ENCODE measurements at regions not wholly inside any gene's neighbourhood (a gene's known extent, or its start where the extent isn't known, plus 50 kb on each side); places are given as distances from the start of the nearest gene placed in this dataset.
"Not testable (repeated sequence)": the region's sequence is repeated elsewhere in the genome, so short reads cannot be mapped to it uniquely, and the experiment has no call there.

- Histone ChIP-seq H3K27ac (ENCODE audit: low read depth, low read length) (no peak overlapping the region), H3K36me3 (ENCODE audit: insufficient read depth, low read length) (no peaks in the 10 kb centered on the region), H3K4me1 (ENCODE audit: insufficient read depth, low read length) (no peaks in the 10 kb centered on the region), H3K4me3 (ENCODE audit: low read length) (no peak overlapping the region), H3K9ac (ENCODE audit: low read depth, low read length) (no peak overlapping the region), H3K27me3 (ENCODE audit: insufficient read depth, low read length) (no peaks in the 10 kb centered on the region), H3K9me3 (ENCODE audit: insufficient read depth, low read depth, low read length) (no peaks in the 10 kb centered on the region)
Observed at GRCh38 chr10:7039859-7040258, 371.0 kb downstream of the SFMBT2 start.

- WGBS: 88% methylated on average over 1 of the region's 1 CpG
- H3K9me3 ChIP-seq (ENCODE audit: insufficient read depth, low read depth, low read length): no peaks in the 10 kb centered on the region
- no peak overlapping the region for H3K27ac ChIP-seq (ENCODE audit: low read depth, low read length)
- no peaks in the 10 kb centered on the region for H3K27me3 ChIP-seq (ENCODE audit: insufficient read depth, low read length)
- no peaks in the 10 kb centered on the region for H3K4me1 ChIP-seq (ENCODE audit: insufficient read depth, low read length)
- no peak overlapping the region for H3K9ac ChIP-seq (ENCODE audit: low read depth, low read length)
- H3K36me3 ChIP-seq (ENCODE audit: insufficient read depth, low read length): no peaks in the 10 kb centered on the region
- H3K4me3 ChIP-seq (ENCODE audit: low read length): no peak overlapping the region
Observed at GRCh38 chr10:7038416-7038815, 372.4 kb downstream of the SFMBT2 start.

GRCh38 chr10:7037434-7037833 lies 373.4 kb downstream of the SFMBT2 start:
- H3K36me3 ChIP-seq (ENCODE audit: insufficient read depth, low read length); H3K27me3 ChIP-seq (ENCODE audit: insufficient read depth, low read length); H3K9me3 ChIP-seq (ENCODE audit: insufficient read depth, low read depth, low read length); H3K4me1 ChIP-seq (ENCODE audit: insufficient read depth, low read length); H3K27ac ChIP-seq (ENCODE audit: low read depth, low read length); H3K9ac ChIP-seq (ENCODE audit: low read depth, low read length); H3K4me3 ChIP-seq (ENCODE audit: low read length): not testable (repeated sequence)
- WGBS: no CpG with 5 or more reads among the region's 2 CpGs

GRCh38 chr10:7036951-7037350 lies 373.9 kb downstream of the SFMBT2 start:
- no peaks in the 10 kb centered on the region for H3K9me3 ChIP-seq (ENCODE audit: insufficient read depth, low read depth, low read length)
- H3K27ac ChIP-seq (ENCODE audit: low read depth, low read length): no peak overlapping the region
- H3K4me1 ChIP-seq (ENCODE audit: insufficient read depth, low read length): no peaks in the 10 kb centered on the region
- 85% methylated on average over 2 of the region's 2 CpGs for WGBS
- no peak overlapping the region for H3K9ac ChIP-seq (ENCODE audit: low read depth, low read length)
- H3K36me3 ChIP-seq (ENCODE audit: insufficient read depth, low read length): no peaks in the 10 kb centered on the region
- H3K27me3 ChIP-seq (ENCODE audit: insufficient read depth, low read length): no peaks in the 10 kb centered on the region
- H3K4me3 ChIP-seq (ENCODE audit: low read length): no peak overlapping the region

- WGBS: no CpG with 5 or more reads among the region's 10 CpGs
- no peak overlapping the region for H3K4me3 ChIP-seq (ENCODE audit: low read length)
- H3K36me3 ChIP-seq (ENCODE audit: insufficient read depth, low read length): no peaks in the 10 kb centered on the region
- no peaks in the 10 kb centered on the region for H3K4me1 ChIP-seq (ENCODE audit: insufficient read depth, low read length)
- no peaks in the 10 kb centered on the region for H3K9me3 ChIP-seq (ENCODE audit: insufficient read depth, low read depth, low read length)
- no peaks in the 10 kb centered on the region for H3K27me3 ChIP-seq (ENCODE audit: insufficient read depth, low read length)
- no peak overlapping the region for H3K9ac ChIP-seq (ENCODE audit: low read depth, low read length)
- H3K27ac ChIP-seq (ENCODE audit: low read depth, low read length): no peak overlapping the region
Observed at GRCh38 chr10:7035126-7035761, 375.6 kb downstream of the SFMBT2 start.

GRCh38 chr10:7033031-7033430 lies 377.8 kb downstream of the SFMBT2 start:
- no peak overlapping the region for H3K9ac ChIP-seq (ENCODE audit: low read depth, low read length)
- H3K36me3 ChIP-seq (ENCODE audit: insufficient read depth, low read length): no peaks in the 10 kb centered on the region
- 95% methylated on average over 1 of the region's 1 CpG for WGBS

GRCh38 chr10:7030134-7030855 lies 380.5 kb downstream of the SFMBT2 start:
- WGBS: 97% methylated on average over 5 of the region's 5 CpGs
- H3K9ac ChIP-seq (ENCODE audit: low read depth, low read length): no peak overlapping the region
- H3K4me3 ChIP-seq (ENCODE audit: low read length): no peak overlapping the region
- no peaks in the 10 kb centered on the region for H3K27me3 ChIP-seq (ENCODE audit: insufficient read depth, low read length)
- no peak overlapping the region for H3K27ac ChIP-seq (ENCODE audit: low read depth, low read length)
- no peaks in the 10 kb centered on the region for H3K36me3 ChIP-seq (ENCODE audit: insufficient read depth, low read length)
- H3K9me3 ChIP-seq (ENCODE audit: insufficient read depth, low read depth, low read length): no peaks in the 10 kb centered on the region
- no peaks in the 10 kb centered on the region for H3K4me1 ChIP-seq (ENCODE audit: insufficient read depth, low read length)

More at GRCh38 chr10:7033031-7033430, 377.8 kb downstream of the SFMBT2 start:
- H3K27ac ChIP-seq (ENCODE audit: low read depth, low read length): no peak overlapping the region
- H3K4me1 ChIP-seq (ENCODE audit: insufficient read depth, low read length): no peaks in the 10 kb centered on the region
- H3K27me3 ChIP-seq (ENCODE audit: insufficient read depth, low read length): no peaks in the 10 kb centered on the region
- H3K9me3 ChIP-seq (ENCODE audit: insufficient read depth, low read depth, low read length): no peaks in the 10 kb centered on the region
- no peak overlapping the region for H3K4me3 ChIP-seq (ENCODE audit: low read length)

GRCh38 chr10:7029672-7030071 lies 381.2 kb downstream of the SFMBT2 start:
- WGBS: no CpG with 5 or more reads among the region's 1 CpG
- Histone ChIP-seq H3K4me1 (ENCODE audit: insufficient read depth, low read length) (no peaks in the 10 kb centered on the region), H3K27me3 (ENCODE audit: insufficient read depth, low read length) (no peaks in the 10 kb centered on the region), H3K4me3 (ENCODE audit: low read length) (no peak overlapping the region), H3K9ac (ENCODE audit: low read depth, low read length) (no peak overlapping the region), H3K9me3 (ENCODE audit: insufficient read depth, low read depth, low read length) (no peaks in the 10 kb centered on the region), H3K36me3 (ENCODE audit: insufficient read depth, low read length) (no peaks in the 10 kb centered on the region), H3K27ac (ENCODE audit: low read depth, low read length) (no peak overlapping the region)

GRCh38 chr10:7028809-7029166 lies 382.0 kb downstream of the SFMBT2 start:
- WGBS: 93% methylated on average over 1 of the region's 1 CpG
- H3K27me3 ChIP-seq (ENCODE audit: insufficient read depth, low read length): no peaks in the 10 kb centered on the region
- no peak overlapping the region for H3K9ac ChIP-seq (ENCODE audit: low read depth, low read length)

GRCh38 chr10:7027913-7028808 lies 382.7 kb downstream of the SFMBT2 start:
- no peaks in the 10 kb centered on the region for H3K4me1 ChIP-seq (ENCODE audit: insufficient read depth, low read length)
- H3K9ac ChIP-seq (ENCODE audit: low read depth, low read length): no peak overlapping the region
- no peak overlapping the region for H3K4me3 ChIP-seq (ENCODE audit: low read length)
- no peaks in the 10 kb centered on the region for H3K27me3 ChIP-seq (ENCODE audit: insufficient read depth, low read length)
- WGBS: 97% methylated on average over 5 of the region's 7 CpGs
- no peaks in the 10 kb centered on the region for H3K36me3 ChIP-seq (ENCODE audit: insufficient read depth, low read length)
- no peaks in the 10 kb centered on the region for H3K9me3 ChIP-seq (ENCODE audit: insufficient read depth, low read depth, low read length)
- H3K27ac ChIP-seq (ENCODE audit: low read depth, low read length): no peak overlapping the region

More at GRCh38 chr10:7028809-7029166, 382.0 kb downstream of the SFMBT2 start:
- Histone ChIP-seq H3K4me3 (ENCODE audit: low read length) (no peak overlapping the region), H3K9me3 (ENCODE audit: insufficient read depth, low read depth, low read length) (no peaks in the 10 kb centered on the region), H3K36me3 (ENCODE audit: insufficient read depth, low read length) (no peaks in the 10 kb centered on the region), H3K4me1 (ENCODE audit: insufficient read depth, low read length) (no peaks in the 10 kb centered on the region), H3K27ac (ENCODE audit: low read depth, low read length) (no peak overlapping the region)

- Histone ChIP-seq H3K36me3 (ENCODE audit: insufficient read depth, low read length) (no peaks in the 10 kb centered on the region), H3K4me3 (ENCODE audit: low read length) (no peak overlapping the region), H3K9ac (ENCODE audit: low read depth, low read length) (no peak overlapping the region), H3K9me3 (ENCODE audit: insufficient read depth, low read depth, low read length) (no peaks in the 10 kb centered on the region), H3K27me3 (ENCODE audit: insufficient read depth, low read length) (no peaks in the 10 kb centered on the region), H3K27ac (ENCODE audit: low read depth, low read length) (no peak overlapping the region), H3K4me1 (ENCODE audit: insufficient read depth, low read length) (no peaks in the 10 kb centered on the region)
- WGBS: 93% methylated on average over 4 of the region's 4 CpGs
Observed at GRCh38 chr10:7027237-7027912, 383.5 kb downstream of the SFMBT2 start.

All from HUES64 (cell line).